ENCODE measurements at regions not wholly inside any gene's neighbourhood (a gene's known extent, or its start where the extent isn't known, plus 50 kb on each side); places are given as distances from the start of the nearest gene placed in this dataset.

DNA sequence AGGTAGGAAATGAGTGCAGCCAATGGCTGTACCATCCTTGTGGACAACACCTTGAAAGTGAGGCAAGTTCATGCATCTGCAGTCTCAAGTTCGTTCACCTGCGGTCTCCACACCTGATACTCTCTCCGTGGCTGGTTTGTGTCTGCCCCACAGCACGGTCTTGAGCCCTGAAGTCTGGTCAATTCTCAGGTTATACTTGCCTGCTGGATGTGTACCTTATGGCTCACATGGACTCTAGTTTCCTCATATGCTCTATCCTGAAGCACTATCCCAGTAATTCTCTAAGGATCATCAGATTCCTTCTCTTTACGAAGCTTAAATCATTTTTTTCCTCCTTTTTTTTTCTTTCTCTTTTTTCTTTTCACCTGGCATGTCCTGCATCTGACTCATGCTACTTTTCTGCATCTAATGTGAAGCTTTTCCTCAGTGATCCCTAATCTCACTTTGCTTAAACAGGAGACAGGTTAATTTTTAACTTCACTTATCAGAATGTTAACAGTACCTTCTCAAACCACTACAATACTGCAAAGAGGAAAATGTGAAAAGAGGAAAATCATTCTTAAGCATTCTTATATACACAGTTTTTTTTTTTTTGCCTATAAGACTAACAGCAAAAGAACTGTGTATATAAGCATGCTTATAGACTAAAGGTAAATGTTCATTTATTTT is 511.2 kb downstream of the SOX11 start:
- no peak for DNase-seq (ENCODE audit: low read depth in 2 of 2)

DNA sequence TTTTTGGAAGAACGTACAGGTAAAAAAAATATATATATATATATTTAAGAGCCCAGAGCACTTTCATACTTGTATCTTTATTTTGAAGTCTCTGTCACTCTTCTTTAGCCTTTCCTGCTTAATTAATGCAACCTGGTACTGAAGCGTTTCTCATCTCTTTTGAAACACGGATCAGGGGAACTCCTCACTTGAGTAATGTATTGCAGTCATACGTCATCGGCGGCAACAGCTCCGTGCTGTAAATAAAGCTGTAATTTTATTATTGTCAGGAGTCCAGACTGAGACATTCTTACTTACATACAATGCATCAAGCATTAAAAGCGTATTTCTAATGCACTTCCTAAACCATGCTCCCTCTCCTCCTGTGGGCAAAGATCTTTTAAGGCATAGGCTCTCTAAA is 514.7 kb downstream of the SOX11 start:
- no peak for DNase-seq (ENCODE audit: low read depth in 2 of 2)

DNA sequence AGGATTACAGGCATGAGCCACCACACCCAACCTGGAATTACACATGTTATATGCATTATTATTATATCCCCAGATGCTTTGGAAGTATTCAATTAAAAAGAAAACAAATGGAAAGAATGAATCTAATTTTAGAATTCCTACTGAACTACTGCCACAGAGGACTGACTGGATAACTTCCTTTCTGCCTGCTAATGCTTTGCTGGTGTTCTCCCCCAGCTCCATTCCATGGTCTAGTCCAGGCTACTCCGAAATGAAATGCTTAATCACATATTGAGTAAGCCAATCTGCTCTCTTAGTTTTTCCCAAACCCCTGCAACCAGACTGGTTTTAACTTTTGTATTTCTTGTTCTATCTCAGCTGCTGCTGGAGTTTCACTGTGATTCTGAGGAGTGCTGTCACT is 519.1 kb downstream of the SOX11 start:
- no peak for DNase-seq (ENCODE audit: low read depth in 2 of 2)

DNA sequence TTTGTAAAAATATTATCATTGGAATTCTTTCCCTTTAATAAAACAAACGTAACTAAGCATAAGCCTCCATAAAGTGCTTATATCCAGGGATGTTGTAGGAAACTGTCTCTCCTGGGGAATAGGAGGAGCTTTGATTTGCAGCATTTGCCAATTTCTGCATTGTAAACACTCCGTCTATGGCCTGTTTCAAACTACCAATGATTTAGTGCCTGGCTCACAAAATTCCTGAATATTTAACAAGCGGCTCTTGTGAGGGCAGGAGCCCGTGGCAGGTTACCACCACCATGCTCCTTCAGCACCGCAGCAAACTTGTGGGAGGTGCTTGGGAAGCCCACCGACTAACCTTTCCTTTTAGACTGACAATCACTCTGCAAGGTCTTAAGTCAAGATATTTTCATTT is 520.3 kb downstream of the SOX11 start:
- no peak for DNase-seq (ENCODE audit: low read depth in 2 of 2)

DNA sequence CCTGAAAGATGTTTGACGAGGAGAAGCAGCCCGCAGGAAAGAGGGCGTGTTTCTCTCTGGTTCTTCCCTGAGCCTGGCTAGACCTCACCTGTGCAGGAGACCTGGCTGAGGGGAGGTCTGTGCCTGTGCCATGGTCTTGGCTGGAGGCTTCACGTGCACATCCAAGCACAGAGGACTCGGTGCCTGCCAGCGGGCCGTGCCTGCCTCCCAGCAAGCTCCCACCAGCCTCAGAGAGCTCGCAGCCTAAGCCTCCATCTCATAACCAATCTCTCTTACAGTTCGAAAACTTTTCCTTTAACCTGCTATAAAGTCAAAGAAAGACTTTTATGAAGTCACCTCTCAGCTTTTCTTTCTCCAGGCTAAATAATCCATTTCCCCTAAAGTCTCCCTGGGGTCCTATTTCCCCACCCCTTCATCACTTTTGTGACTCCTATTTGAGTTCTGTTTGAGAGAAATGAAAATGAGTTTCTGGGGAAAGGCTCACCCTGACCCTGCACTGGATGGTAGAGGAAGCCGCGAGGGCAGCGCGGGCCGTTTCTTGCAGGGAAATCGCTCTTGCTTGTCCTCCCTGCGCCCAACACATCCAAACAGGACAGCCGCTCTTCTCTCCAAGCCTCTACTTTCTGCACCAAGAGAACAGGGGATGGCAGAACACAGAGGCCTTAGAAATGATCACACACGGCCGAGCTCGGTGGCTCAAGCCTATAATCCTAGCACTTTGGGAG is 521.0 kb downstream of the SOX11 start:
- no peak for DNase-seq (ENCODE audit: low read depth in 2 of 2)

DNA sequence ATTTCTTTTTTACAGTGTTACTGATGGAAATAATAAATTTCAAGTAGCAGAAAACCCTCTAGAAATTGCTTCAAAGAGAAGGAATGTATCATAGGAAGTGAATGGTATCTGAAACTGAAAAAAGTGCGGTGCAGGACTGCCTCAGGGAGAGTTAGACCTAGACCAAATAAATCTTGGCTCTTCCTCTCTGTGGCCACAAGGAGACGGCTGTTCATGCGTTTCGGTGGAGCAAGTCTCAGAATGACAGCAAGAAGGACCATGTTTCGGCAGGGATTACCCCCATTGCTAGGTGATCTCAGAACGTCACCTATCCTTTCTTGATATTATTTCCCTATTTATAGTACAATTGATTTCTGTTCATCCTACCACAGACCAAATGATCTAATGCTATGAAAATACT is 522.3 kb downstream of the SOX11 start:
- DNase-seq (ENCODE audit: low read depth in 2 of 2) = no peak

DNA sequence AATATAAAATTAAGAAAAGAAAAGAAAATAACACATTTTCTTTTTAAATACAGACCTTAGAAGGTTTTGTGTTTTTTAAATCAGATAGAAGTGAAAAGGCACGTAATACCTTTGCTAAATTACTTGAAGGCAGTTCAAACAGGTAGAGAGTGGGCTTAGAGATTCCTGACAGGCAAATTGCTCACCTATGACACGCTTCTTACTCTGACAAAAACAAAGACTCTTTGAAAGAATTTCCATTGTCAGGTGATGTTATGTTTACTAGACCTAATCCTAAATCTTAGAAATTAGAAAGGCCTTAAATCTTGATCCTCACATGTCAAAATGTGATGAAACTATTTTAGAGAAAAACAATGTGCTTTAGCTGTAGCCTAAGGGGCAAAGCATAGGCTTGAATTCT is 522.9 kb downstream of the SOX11 start:
- DNase-seq (ENCODE audit: low read depth in 2 of 2) = no peak

DNA sequence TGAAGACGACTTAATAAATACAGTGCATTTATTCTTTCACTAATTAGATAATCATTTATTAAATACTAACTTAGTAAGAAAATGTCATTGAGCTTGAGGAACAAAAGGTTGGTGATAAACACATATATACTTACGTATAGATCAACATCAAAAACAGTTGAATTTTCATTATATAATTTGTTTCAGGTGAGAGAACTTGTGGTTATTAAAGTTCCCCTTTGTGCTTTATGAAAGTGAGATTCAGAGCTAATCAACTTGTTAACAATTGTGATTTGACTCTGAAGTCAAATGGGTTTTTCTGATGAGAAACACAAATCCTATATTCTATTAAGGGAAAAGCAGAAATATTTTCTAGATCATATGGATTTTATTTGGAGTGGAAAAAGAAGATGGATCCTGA is 524.0 kb downstream of the SOX11 start:
- no peak for DNase-seq (ENCODE audit: low read depth in 2 of 2)

DNA sequence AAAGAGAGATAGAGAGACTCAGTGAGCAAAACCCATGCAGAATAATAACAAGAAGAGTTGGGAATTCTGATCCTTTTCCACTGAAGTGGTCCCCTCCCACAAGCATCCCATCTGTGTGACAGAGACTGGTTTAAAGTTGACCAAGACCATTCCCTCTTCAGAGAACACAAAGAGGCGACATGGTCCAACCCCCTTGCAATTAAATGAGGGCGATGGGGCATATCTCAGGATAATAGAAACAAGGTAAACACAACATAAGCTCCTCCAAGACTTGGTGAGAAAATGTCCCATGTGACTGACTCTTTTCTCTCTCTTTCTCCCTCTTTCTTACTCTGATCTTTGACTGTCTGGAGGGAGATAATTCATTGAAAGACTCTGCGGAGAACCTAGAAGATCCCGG is 526.7 kb downstream of the SOX11 start:
- DNase-seq (ENCODE audit: low read depth in 2 of 2) = no peak

DNA sequence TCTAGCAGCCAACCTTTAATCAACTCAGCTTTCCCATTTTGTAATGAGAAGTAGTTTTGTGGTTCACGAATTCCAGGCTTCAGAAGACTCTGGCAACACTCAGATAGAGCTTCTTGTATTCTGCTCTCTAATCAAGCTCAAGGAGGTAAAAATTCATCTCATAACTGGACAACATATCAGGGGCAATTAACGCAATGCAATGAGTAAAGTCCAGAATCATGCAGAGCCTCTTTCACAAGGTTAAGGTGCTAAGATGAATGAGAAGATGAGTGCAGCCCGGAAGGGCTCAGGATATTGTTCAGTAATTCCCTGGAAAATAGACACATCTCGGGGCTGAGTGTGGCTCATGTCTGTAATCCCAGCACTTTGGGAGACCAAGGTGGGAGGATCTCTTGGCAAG is 527.7 kb downstream of the SOX11 start:
- DNase-seq (ENCODE audit: low read depth in 2 of 2) = no peak

DNA sequence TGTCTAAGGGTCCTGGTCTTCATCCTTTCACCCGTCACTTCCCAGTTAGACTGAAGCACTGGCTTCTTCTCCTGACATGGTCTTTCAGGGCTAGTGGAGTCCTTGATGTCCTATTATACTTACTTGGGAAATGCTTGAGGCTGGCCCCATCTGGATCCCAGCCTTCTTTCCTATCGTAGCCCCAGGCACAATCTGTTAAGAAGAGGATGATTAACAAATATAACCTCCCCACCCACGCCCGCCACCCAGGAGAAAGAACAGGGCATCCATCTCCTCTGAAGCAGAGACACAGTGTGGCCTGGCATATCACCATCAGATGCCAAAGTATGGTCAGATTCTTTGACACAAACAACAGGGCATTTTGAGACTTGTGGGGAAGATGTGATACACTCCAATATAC is 530.1 kb downstream of the SOX11 start:
- no peak for DNase-seq (ENCODE audit: low read depth in 2 of 2)

DNA sequence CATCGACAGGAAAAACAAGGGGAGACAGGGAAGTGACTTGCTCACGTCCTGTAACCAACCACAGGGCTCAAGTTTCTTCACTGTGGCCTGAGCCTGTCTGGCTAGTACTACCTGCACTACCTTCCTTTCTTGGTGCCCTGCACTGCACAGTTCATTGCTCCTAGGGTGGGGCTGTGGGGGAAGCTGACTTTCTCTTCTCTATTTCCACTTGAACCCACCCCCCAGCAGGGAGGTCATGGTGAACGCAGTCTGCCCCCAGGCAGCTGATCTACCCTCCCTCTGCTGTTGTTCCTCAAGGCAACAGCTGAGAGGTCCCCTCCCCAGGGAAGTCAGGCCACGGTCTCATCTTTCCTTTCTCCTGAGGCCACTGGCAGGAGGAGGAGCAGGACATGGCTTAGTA is 532.1 kb downstream of the SOX11 start:
- DNase-seq (ENCODE audit: low read depth in 2 of 2) = no peak

DNA sequence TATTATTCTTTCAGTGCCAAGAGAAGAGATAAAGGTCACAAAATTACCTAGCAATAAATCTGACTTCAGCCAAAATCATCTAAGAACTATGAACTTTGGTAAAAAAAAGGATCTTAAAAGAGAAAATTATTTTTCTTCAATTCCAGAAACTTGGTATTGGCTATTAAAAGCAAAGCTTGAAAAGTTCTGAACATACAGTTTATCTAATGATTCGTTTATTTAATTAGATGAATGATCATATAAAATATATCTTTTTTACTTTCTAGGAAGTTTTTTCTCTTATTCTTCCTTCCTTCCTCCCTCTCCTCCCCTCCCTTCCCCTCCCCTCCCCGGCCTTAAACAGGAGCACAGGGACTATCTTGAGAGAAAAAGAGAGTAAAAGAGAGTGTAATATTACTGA is 536.1 kb downstream of the SOX11 start:
- no peak for DNase-seq (ENCODE audit: low read depth in 2 of 2)

DNA sequence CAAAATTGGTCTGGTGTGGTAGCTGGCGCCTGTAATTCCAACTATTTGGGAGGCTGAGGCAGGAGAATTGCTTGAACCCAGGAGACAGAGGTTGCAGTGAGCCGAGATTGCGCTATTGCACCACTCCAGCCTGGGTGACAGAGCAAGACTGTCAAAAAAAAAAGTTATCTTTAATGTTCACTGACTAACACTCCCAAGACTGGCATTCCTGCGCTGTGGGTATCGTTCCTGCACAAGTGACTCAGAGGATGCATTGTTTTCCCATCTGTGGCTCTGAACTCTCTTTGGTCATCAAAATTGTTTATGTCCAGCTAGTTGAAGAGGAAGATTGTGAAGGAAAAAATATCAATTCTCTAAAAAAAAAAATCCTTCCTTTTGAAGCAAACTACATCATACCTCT is 539.0 kb downstream of the SOX11 start:
- no peak for DNase-seq (ENCODE audit: low read depth in 2 of 2)

DNA sequence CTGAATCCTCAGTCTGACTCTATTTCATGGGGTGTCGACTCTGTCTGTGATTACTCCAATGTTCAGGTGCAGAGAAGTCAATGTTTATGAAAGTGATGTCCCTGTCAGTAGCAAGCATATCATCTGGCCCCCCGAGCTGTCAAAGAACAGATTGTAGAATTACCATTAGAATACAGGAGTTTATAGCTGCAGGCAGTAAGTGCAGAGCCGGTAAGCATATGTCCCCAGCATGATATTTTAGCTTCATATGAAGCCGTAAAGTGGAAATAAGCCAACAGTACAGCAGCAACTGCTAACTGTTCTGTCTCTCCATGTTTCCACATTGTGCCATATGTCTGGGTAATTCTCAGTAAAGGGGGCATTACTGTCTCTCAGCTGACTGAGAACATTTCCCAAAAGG is 541.8 kb downstream of the SOX11 start:
- DNase-seq (ENCODE audit: low read depth in 2 of 2) = no peak

DNA sequence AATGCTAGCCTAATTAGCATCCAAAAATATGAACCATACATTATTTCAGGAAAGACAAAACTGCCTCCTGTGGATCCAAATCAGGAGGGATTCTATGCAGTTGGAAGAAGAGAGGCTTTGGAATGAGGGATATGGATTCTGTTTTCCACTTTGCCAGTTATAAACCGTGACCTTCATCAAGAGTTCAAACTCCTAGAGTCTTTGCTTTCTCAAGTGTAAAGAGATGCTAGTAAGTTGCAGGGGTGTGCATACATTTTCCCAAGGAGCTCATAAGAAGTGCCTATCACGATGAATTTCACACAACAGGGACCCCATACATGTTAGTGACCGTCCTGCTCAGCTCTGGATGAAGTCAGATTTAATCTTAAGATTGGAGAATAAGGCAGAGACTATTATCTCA is 542.5 kb downstream of the SOX11 start:
- no peak for DNase-seq (ENCODE audit: low read depth in 2 of 2)

DNA sequence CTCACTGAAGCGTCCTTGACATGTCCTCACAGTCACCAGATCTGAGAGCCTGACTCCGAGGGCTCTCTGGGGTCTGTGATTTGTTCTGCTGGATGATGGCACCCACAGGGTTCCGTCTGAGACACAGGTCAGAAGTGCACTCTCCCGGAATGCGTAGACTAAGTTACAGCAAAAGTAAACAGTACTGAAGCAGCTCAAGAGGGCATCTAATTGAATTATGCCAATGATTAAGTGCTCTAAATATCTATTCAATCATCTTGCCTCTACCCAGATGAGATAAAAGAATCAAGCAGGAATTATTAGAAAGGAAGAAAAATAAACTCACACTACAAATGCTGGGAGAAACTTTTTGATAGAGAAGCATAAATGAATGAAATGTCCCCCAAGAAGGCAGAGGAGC is 544.1 kb downstream of the SOX11 start:
- no peak for DNase-seq (ENCODE audit: low read depth in 2 of 2)

DNA sequence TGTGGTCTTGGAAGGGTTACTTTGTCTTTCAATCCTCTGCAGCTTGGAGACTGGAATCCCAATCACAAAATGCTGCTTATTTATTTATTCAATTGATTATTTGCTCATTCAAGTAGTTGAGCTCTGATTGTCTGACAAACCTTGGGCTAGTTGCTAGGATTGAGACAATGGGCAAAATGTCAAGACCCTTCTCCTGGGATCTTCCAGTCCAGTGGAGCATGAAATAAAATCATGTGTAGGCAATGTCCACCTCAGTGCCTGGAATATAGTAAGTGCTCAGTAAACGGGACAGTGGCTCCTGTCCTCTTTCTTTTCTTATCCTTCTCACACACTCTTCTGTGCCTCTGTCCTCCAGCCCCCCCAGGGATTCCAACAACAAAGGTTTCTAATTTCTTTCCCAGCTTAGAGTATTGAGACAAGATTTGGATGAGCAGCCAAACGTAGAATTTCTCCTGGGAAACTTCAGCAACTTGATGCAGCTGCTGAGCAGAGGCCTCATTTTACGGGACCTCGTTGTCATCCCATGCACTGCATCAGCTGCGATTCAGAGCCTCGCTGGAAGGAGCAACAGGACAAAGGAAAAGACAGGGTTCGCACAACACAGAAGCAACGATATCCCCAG is 545.0 kb downstream of the SOX11 start:
- no peak for DNase-seq (ENCODE audit: low read depth in 2 of 2)

DNA sequence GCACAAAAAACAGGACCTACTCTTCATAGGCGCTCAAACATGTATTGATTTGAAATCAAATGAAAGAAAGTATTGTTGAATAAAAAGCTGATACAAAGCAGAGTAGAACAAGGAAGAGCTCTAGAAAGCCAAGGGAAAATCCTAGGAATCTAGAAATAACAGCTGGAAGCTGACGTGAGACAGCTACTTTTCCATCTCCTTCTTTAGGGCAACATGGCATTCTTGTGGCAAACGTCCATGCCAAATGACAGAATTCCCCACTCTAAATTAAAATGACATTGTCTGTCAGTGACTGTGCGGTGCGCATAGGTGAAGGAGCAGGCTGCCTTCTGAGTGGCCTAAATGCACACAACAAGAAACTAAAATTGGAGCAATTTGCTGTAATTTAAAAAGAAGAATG is 557.4 kb downstream of the SOX11 start:
- DNase-seq (ENCODE audit: low read depth in 2 of 2) = no peak

DNA sequence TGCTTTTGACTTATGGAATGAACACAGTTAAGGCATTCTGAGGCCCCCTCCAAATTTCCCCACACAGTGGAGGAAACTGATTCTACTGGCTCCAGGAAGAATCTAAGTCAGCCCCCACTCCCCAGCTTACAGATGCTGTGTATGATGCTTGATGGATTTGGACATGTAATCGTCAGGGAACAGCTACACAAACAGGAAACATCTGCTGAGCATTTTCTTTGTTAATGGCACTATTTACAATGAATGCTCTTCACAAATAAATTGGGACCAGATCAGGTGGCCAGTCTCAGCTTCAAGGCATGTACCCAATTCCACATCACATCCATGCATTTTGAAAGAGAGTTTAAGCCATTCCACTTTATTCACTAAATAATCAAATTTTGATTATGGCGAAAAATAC is 562.3 kb downstream of the SOX11 start:
- no peak for DNase-seq (ENCODE audit: low read depth in 2 of 2)

DNA sequence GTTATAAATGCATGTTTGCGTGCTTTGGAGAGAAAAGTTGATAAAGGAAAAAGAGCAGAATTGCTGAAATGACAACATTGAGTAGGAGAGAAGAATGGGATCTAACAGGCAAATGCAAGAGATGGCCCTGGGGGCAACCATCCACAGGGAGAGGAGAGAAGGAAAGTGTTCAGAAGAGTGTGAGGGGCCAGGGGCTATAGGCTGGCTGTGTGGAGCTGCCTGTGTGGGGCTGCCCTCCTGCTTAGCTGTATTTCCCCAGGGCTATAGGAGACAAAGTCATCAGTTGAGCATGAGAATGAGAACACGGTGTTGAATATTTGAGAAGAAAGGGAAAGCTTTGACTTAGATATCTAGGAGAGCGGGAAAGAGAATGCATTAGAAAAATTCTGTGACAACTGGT is 572.0 kb downstream of the SOX11 start:
- no peak for DNase-seq (ENCODE audit: low read depth in 2 of 2)

DNA sequence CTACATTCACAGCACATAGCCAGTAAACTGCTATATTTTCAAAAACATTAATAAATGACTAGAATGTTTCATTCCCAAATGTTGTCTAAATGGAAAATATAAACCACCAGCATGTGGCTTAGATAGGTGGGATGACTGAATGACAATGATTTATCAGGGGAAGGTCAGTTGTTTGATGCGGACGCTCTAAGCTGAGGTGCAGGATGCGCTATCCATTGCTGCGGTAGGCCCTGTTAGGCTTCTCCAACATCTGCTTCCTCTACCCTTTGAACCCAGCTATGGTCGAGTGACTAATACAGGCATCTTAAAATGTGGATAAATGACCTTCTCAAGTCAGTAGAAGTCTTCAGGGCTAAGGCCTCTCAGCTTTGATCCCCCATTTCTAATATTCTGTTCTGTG is 584.2 kb downstream of the CMPK2 start:
- DNase-seq (ENCODE audit: low read depth in 2 of 2) = no peak

DNA sequence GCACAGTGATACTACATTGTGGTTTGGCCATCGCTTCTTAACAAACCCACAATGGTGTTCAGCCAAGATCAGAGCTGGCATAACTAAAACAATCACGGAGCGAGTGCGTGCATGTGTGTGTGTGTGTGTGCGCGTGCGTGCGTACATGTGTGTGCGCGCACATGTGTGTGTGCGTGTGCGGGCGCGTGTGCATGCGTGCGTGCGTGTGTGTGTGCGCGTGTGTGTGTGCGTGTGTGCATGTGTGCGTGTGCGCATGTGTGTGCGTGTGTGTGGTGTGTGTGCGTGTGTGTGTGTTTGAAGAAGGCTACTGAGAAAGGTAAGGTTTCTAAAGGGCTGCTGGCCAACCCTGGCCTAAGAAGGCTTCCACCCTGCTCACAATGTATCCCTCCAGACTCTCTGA is 582.4 kb downstream of the CMPK2 start:
- DNase-seq (ENCODE audit: low read depth in 2 of 2) = no peak

DNA sequence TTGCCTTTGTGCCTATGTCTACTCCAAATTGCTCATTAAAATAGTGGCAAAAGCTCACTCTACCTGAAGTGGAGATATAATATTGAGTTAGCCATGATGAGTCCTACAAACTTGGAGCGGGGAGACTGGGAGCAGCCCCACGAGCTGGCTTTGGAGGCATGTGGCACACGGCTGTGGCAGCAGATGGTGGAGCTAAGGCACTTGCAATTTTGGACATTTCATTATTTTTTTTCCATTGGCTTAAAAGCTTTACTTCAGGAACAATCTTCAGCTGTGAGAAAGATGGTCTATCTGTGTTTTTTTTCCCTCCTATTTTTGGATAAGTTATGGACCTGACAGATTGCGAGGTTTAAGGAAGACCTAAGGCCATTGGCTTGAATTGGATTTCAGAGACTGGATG is 578.3 kb downstream of the CMPK2 start:
- no peak for DNase-seq (ENCODE audit: low read depth in 2 of 2)
